SK-N-SH treated with all-trans-retinoic acid at 6 μM for 48 hours (cell line): ENCODE measurements at regions not wholly inside any gene's neighbourhood (a gene's known extent, or its start where the extent isn't known, plus 50 kb on each side); places are given as distances from the start of the nearest gene placed in this dataset.

Source experiments
- ATAC-seq: fragments of 200-7000 bp; cut with Tn5 transposase; 3 replicates; pipeline ENCODE4 v1.9.1; 2020; ENCODE audit warnings: mild to moderate bottlenecking, moderate library complexity
- BACH2 ChIP-seq: fragments of 250-450 bp; sonication (Bioruptor Pico); IDR thresholded peaks from 2 replicates; pipeline ENCODE4 v1.9.0; 2021; ENCODE audit warnings: mild to moderate bottlenecking, borderline replicate concordance
- CREB5 ChIP-seq: fragments of 250-450 bp; sonication (Bioruptor Pico); IDR thresholded peaks from 2 replicates; pipeline ENCODE4 v1.5.1; 2020; ENCODE audit warnings: low read depth, mild to moderate bottlenecking, moderate library complexity
- CSDC2 ChIP-seq: fragments of 250-450 bp; sonication (Bioruptor Pico); IDR thresholded peaks from 2 replicates; pipeline ENCODE4 v1.5.0; 2020; ENCODE audit warnings: mild to moderate bottlenecking, moderate library complexity
- ESRRG ChIP-seq: fragments of 250-450 bp; sonication (Bioruptor Pico); IDR thresholded peaks from 2 replicates; pipeline ENCODE4 v1.6.1; 2021; ENCODE audit warnings: mild to moderate bottlenecking
- GLIS3 ChIP-seq: fragments of 250-450 bp; sonication (Bioruptor Pico); IDR thresholded peaks from 2 replicates; pipeline ENCODE4 v1.5.0; 2020; ENCODE audit warnings: mild to moderate bottlenecking, moderate library complexity
- ISL1 ChIP-seq: fragments of 250-450 bp; sonication (Bioruptor Pico); IDR thresholded peaks from 2 replicates; pipeline ENCODE4 v2.1.2; 2022; ENCODE audit warnings: mild to moderate bottlenecking, moderate library complexity
- OSR1 ChIP-seq: fragments of 250-450 bp; sonication (Bioruptor Pico); IDR thresholded peaks from 2 replicates; pipeline ENCODE4 v1.8.0; 2022; ENCODE audit warnings: moderate library complexity, mild to moderate bottlenecking, inconsistent platforms
- POU6F1 ChIP-seq: fragments of 250-450 bp; sonication (Bioruptor Pico); IDR thresholded peaks from 2 replicates; pipeline ENCODE4 v1.8.0; 2021; ENCODE audit warnings: low read depth, mild to moderate bottlenecking, moderate library complexity, borderline replicate concordance
- PPARA ChIP-seq: fragments of 250-450 bp; sonication (Bioruptor Pico); IDR thresholded peaks from 2 replicates; pipeline ENCODE4 v1.5.0; 2020; ENCODE audit warnings: mild to moderate bottlenecking, borderline replicate concordance
- RARB ChIP-seq: fragments of 250-450 bp; sonication (Bioruptor Pico); IDR thresholded peaks from 2 replicates; pipeline ENCODE4 v1.8.0; 2021; ENCODE audit warnings: mild to moderate bottlenecking, moderate library complexity
- SNAI2 ChIP-seq: fragments of 250-450 bp; sonication (Bioruptor Pico); IDR thresholded peaks from 2 replicates; pipeline ENCODE4 v1.5.0; 2020; ENCODE audit warnings: mild to moderate bottlenecking, moderate library complexity
- TCF4 ChIP-seq: fragments of 250-450 bp; sonication (Bioruptor Pico); IDR thresholded peaks from 2 replicates; pipeline ENCODE4 v1.8.0; 2021; ENCODE audit warnings: mild to moderate bottlenecking, moderate library complexity, borderline replicate concordance
- TOX ChIP-seq: fragments of 250-450 bp; sonication (Bioruptor Pico); IDR thresholded peaks from 2 replicates; pipeline ENCODE4 v1.8.0; 2021; ENCODE audit warnings: mild to moderate bottlenecking, moderate library complexity, borderline replicate concordance
- ZC3H10 ChIP-seq: fragments of 250-450 bp; sonication (Bioruptor Pico); IDR thresholded peaks from 2 replicates; pipeline ENCODE4 v1.5.1; 2021; ENCODE audit warnings: mild to moderate bottlenecking, moderate library complexity
- ZFP3 ChIP-seq: fragments of 250-450 bp; sonication (Bioruptor Pico); IDR thresholded peaks from 2 replicates; pipeline ENCODE4 v1.5.0; 2020; ENCODE audit warnings: mild to moderate bottlenecking, moderate library complexity
- ZFP30 ChIP-seq: fragments of 450-650 bp; formaldehyde crosslinking; IDR thresholded peaks from 2 replicates; pipeline ENCODE4 v1.5.0; 2022; ENCODE audit warnings: mild to moderate bottlenecking, moderate library complexity
- ZNF565 ChIP-seq: fragments of 450-650 bp; formaldehyde crosslinking; conservative IDR thresholded peaks from 2 replicates; pipeline ENCODE4 v1.5.0; 2020; ENCODE audit warnings: low read depth, mild to moderate bottlenecking, moderate library complexity
- ZNF70 ChIP-seq: fragments of 450-650 bp; formaldehyde crosslinking; IDR thresholded peaks from 2 replicates; pipeline ENCODE4 v1.5.0; 2020; ENCODE audit warnings: mild to moderate bottlenecking, moderate library complexity
- ZNF8 ChIP-seq: fragments of 450-650 bp; formaldehyde crosslinking; IDR thresholded peaks from 2 replicates; pipeline ENCODE4 v1.5.0; 2020; ENCODE audit warnings: mild to moderate bottlenecking, moderate library complexity
- TF ChIP-seq, protein P1 (sequence below): fragments of 250-450 bp; sonication (Bioruptor Pico); IDR thresholded peaks from 2 replicates; pipeline ENCODE4 v1.5.1; 2021; ENCODE audit warnings: mild to moderate bottlenecking, moderate library complexity
- TF ChIP-seq, protein P2 (sequence below): fragments of 250-450 bp; sonication (Bioruptor Pico); IDR thresholded peaks from 2 replicates; pipeline ENCODE4 v1.8.0; 2020; ENCODE audit warnings: mild to moderate bottlenecking, moderate library complexity, borderline replicate concordance

DNA sequence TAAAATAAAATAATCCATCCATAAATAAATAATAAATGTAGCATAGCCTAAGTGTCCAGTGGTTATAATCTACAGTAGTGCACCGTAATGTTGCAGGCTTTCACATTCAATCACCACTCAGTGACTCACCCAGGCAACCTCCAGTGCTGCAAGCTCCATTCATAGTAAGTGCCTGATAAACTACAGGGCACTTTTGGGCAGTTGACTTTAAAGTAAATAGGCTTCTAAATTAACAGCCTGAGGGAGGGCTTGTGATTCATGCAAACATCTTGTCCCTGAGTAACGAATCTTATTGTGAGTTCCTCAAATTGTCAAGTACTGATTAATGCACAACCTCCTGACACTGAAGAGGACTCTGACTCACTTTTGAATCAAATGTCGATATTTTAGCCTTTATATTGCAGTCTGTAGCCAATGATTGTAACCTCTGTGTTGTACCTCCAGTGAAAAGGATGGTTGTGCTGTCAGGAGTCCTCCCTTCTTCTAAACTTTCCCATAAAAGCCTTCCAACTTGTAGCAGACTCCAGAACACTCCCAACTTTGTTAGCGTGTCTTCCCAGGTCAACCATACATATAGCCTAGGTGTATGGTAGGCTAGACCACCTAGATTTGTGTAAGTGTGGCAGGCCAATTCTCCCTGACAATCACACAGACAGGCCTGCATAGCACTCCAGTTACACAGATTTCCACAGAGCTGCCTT, 55.0 kb upstream of the BICD1 start:
- ATAC-seq = peak; percentile 98
- TF ChIP-seq TCF4 (CRISPR knock-in tag) (no peak), BACH2 (CRISPR knock-in tag) (no peak), POU6F1 (no peak), CSDC2 (no peak), ESRRG (CRISPR knock-in tag) (no peak), CREB5 (no peak), ZNF565 (CRISPR knock-in tag) (no peak), RARB (CRISPR knock-in tag) (no peak), SNAI2 (no peak), OSR1 (no peak), ZNF8 (CRISPR knock-in tag) (no peak), ISL1 (no peak), TOX (CRISPR knock-in tag) (no peak), PPARA (CRISPR knock-in tag) (no peak), ZFP30 (no peak)
- TF ChIP-seq, protein P1, sequence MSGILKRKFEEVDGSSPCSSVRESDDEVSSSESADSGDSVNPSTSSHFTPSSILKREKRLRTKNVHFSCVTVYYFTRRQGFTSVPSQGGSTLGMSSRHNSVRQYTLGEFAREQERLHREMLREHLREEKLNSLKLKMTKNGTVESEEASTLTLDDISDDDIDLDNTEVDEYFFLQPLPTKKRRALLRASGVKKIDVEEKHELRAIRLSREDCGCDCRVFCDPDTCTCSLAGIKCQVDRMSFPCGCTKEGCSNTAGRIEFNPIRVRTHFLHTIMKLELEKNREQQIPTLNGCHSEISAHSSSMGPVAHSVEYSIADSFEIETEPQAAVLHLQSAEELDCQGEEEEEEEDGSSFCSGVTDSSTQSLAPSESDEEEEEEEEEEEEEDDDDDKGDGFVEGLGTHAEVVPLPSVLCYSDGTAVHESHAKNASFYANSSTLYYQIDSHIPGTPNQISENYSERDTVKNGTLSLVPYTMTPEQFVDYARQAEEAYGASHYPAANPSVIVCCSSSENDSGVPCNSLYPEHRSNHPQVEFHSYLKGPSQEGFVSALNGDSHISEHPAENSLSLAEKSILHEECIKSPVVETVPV = no peak
- TF ChIP-seq, all 23 proteins: peak for 0

GRCh38 chr12:32052212-32052713, 54.4 kb upstream of the BICD1 start:
- ATAC-seq = peak; percentile 29
- TF ChIP-seq RARB (CRISPR knock-in tag) (no peak), POU6F1 (no peak), ZNF70 (CRISPR knock-in tag) (no peak), ZNF565 (CRISPR knock-in tag) (no peak), BACH2 (CRISPR knock-in tag) (no peak), ZC3H10 (CRISPR knock-in tag) (no peak), TOX (CRISPR knock-in tag) (no peak)

DNA sequence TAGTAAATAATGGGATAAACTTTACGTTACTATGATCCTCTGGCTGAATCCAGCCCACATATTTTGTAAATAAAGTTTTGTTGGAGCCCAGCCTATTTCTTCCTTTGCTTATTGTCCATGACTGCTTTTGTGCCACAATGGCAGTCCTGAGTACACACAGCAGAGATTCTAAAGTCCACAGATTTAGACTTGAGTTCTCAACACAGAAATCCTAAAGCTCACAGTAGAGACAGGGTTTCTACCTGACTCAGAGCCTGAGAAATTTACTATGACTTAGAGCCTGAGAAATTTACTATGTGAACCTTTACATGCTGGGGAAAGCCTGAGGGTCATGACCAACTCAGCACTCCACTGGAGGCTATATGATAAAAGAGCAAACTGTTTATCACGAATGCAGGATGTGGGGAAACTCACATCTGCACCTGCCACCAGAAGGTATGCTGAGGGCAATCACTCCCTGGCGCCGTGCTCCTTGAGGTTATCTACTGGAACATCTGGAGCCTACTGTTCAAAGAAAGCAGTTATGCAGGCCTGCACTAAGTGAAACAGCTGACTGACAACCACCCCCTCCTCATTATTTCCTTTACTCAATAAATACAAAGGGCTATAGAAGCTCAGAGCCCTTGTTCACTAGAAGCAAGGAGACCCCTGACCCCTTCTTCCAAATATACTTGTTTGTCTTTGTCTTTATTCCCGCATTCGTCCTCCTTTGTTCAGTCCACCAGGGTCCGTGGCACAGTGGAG, 52.6 kb upstream of the BICD1 start:
- ATAC-seq = no peak
- no peak for TF ChIP-seq GLIS3 (CRISPR knock-in tag)
- TF ChIP-seq CREB5 = no peak
- TF ChIP-seq ZFP3 (CRISPR knock-in tag) = no peak
- TF ChIP-seq SNAI2 = no peak
- TF ChIP-seq PPARA (CRISPR knock-in tag) = no peak
- TF ChIP-seq, protein P2, sequence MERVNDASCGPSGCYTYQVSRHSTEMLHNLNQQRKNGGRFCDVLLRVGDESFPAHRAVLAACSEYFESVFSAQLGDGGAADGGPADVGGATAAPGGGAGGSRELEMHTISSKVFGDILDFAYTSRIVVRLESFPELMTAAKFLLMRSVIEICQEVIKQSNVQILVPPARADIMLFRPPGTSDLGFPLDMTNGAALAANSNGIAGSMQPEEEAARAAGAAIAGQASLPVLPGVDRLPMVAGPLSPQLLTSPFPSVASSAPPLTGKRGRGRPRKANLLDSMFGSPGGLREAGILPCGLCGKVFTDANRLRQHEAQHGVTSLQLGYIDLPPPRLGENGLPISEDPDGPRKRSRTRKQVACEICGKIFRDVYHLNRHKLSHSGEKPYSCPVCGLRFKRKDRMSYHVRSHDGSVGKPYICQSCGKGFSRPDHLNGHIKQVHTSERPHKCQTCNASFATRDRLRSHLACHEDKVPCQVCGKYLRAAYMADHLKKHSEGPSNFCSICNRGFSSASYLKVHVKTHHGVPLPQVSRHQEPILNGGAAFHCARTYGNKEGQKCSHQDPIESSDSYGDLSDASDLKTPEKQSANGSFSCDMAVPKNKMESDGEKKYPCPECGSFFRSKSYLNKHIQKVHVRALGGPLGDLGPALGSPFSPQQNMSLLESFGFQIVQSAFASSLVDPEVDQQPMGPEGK (CRISPR knock-in tag) = no peak
- no peak for TF ChIP-seq ZC3H10 (CRISPR knock-in tag)
- no peak for TF ChIP-seq ZNF565 (CRISPR knock-in tag)
- no peak for TF ChIP-seq OSR1
